ENCODE measurements at regions not wholly inside any gene's neighbourhood (a gene's known extent, or its start where the extent isn't known, plus 50 kb on each side); places are given as distances from the start of the nearest gene placed in this dataset.

- BruUV-seq (replicated peaks): no TSS peak
Observed at GRCh38 chr12:115461401-115461800, 777.4 kb upstream of the TBX3 start.

More at GRCh38 chr12:115461401-115461800, 777.4 kb upstream of the TBX3 start:
- Histone ChIP-seq H3K27me3 (ENCODE audit: insufficient read depth, low read length) (no peaks in the 10 kb centered on the region; the same call in 1 of the 2 replicates), H2AFZ (ENCODE audit: low read depth, low read length, poor library complexity, severe bottlenecking) (no peak overlapping the region), H3K27ac (ENCODE audit: low read depth, low read length) (no peak overlapping the region), H4K20me1 (ENCODE audit: insufficient read depth) (no peaks in the 10 kb centered on the region), H3K36me3 (ENCODE audit: control insufficient read depth in 1 of 2, insufficient read depth in 2 of 2, low read length in 2 of 2) (no peaks in the 10 kb centered on the region), H3K9ac (ENCODE audit: low read length) (no peak overlapping the region), H3K4me1 (ENCODE audit: control insufficient read depth in 1 of 2, insufficient read depth in 2 of 2, low read length in 2 of 2) (0 out of 4 replicates have a peak, but pooled peaks cover 3 to 5% of the 10 kb centered on the region in 2 experiments), H3K79me2 (ENCODE audit: insufficient read depth, low read length) (no peaks in the 10 kb centered on the region), H3K4me2 (ENCODE audit: low read length) (no peak overlapping the region), H3K9me3 (ENCODE audit: control insufficient read depth in 1 of 2, insufficient read depth in 1 of 2, low read depth in 1 of 2, low read length in 2 of 2) (peaks cover 0 to 13% of the 10 kb centered on the region in 2 experiments; a peak in 1 of 4 replicates), H3K4me3 (replicated peaks in 1 of 2; ENCODE audit: low read depth in 1 of 2, low read length in 2 of 2) (no peak overlapping the region), H3K9me2 (ENCODE audit: insufficient read depth) (no peaks in the 10 kb centered on the region)
- intact Hi-C loops (cut with micrococcal nuclease): no loop called here
- ChIA-PET POLR2A (no interaction called here), CTCF (no interaction called here), RAD21 (ENCODE audit: low non-redundant PET in 1 of 2, low total read pairs in 2 of 2, uncharacterized antibody in 2 of 2, unreplicated experiment in 2 of 2) (no interaction called here)
- DNase-seq (ENCODE audit: low read depth, low spot score) (no peak), ATAC-seq (no peak)
- no peak for TF ChIP-seq ZNF274 (IDR thresholded peaks at IDR 0.05; ENCODE audit: low read depth, low read length)
- TF ChIP-seq, protein P1, sequence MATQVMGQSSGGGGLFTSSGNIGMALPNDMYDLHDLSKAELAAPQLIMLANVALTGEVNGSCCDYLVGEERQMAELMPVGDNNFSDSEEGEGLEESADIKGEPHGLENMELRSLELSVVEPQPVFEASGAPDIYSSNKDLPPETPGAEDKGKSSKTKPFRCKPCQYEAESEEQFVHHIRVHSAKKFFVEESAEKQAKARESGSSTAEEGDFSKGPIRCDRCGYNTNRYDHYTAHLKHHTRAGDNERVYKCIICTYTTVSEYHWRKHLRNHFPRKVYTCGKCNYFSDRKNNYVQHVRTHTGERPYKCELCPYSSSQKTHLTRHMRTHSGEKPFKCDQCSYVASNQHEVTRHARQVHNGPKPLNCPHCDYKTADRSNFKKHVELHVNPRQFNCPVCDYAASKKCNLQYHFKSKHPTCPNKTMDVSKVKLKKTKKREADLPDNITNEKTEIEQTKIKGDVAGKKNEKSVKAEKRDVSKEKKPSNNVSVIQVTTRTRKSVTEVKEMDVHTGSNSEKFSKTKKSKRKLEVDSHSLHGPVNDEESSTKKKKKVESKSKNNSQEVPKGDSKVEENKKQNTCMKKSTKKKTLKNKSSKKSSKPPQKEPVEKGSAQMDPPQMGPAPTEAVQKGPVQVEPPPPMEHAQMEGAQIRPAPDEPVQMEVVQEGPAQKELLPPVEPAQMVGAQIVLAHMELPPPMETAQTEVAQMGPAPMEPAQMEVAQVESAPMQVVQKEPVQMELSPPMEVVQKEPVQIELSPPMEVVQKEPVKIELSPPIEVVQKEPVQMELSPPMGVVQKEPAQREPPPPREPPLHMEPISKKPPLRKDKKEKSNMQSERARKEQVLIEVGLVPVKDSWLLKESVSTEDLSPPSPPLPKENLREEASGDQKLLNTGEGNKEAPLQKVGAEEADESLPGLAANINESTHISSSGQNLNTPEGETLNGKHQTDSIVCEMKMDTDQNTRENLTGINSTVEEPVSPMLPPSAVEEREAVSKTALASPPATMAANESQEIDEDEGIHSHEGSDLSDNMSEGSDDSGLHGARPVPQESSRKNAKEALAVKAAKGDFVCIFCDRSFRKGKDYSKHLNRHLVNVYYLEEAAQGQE (IDR thresholded peaks at IDR 0.05; ENCODE audit: low read depth): no peak
- TF ChIP-seq EZH2 (IDR thresholded peaks at IDR 0.05): no peak
- TF ChIP-seq EGR1 (IDR thresholded peaks at IDR 0.05; ENCODE audit: low read depth): no peak
- no peak for TF ChIP-seq FOSL1 (IDR thresholded peaks at IDR 0.05; ENCODE audit: low read depth)
- no peak for TF ChIP-seq CEBPB (IDR thresholded peaks at IDR 0.05; ENCODE audit: low read depth)
- no peak for TF ChIP-seq EZH2phosphoT487 (IDR thresholded peaks at IDR 0.05; ENCODE audit: borderline replicate concordance)

Data from HCT116 (cell line).